GM10266 (cell line): ENCODE measurements at regions not wholly inside any gene's neighbourhood (a gene's known extent, or its start where the extent isn't known, plus 50 kb on each side); places are given as distances from the start of the nearest gene placed in this dataset.

ENCODE experiments used
- DNase-seq: peaks from one replicate; pipeline ENCODE4 v3.0.0; 2012; ENCODE audit errors: extremely low spot score
- CTCF ChIP-seq: IDR thresholded peaks from 2 replicates; pipeline ENCODE4 v1.5.1; 2012; ENCODE audit warnings: mild to moderate bottlenecking, low read depth; ENCODE audit not compliant: control insufficient read depth, insufficient read depth; ENCODE audit errors: missing control alignments

DNA sequence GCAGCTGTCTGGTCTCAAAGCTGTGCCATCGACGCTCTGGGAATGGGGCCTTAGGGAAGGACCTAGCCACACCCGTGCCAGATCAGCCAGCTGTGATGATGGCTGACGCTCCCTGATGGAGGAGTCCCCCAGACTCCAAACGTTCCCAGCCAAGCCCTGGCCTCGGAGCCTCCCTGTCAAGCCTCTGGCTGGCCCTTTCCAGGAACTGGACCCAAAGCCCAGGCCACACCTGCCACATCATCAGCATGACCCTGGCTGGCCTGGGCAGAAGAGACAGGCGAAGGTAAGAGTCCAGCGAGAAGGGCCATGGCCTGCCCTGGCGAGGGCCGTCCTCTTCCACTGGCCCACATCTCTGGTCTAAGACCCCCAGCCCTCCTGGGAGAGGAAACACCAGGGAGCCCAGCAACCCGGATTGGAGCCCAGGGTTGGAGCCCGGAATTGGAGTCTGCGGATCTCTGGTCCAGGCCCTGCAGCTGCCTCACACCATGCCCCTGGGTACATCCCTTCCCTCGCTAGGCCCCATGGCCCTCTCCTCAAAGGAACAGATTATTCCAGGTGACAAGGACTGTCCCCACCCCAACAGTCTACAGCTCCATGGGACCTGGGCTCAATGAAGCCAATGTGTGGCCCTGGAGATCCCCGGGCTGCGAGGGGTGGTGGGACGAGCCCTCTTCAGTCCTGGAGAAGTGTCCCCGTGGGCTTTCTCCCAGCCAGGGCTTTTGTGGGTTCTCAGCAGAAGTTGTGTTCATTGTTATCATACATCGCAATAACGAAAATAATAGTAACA lies 105.1 kb upstream of the TNRC6C start:
- DNase-seq, result no peak
- no peak for TF ChIP-seq CTCF

DNA sequence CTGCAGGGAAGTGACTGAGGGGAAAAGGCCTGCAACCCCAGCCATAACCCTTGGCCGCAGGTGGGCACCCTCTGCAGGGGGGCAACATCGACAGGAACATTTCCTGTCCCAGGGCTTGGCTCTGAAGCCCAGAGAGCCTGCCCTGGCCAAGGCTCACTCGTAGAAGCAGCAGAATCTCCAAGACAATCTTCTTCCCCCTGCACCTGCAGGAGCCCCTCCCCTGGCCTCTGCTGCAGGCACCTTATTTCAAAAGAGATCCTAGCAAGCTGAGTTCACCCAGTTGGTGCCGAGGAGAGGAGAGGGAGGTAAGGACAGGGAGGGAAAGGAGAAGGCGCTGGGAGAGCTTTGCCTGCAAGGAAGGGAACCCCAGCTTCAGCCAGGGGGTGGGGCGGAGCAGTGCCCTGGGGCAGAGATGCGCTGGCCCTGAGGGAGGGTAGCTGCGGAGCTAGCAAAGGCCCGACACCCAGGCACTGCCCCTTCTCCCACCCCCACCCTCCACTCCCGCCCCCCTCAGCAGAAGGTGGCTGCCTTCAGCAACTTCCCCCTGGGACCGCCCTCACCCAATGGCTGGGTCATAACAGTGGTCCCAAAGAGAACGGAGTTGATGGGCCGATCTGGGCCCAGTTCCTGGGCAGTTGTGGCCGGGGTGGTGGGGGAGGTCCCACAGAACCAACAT lies 104.3 kb upstream of the TNRC6C start:
- no peak for TF ChIP-seq CTCF
- DNase-seq, result no peak

GRCh38 chr17:77854759-77855745 lies 103.5 kb upstream of the TNRC6C start:
- TF ChIP-seq CTCF, result no peak
- no peak for DNase-seq

- no peak for TF ChIP-seq CTCF
- DNase-seq, result no peak
These were observed 101.8 kb upstream of the TNRC6C start for GRCh38 chr17:77856551-77857305.

- TF ChIP-seq CTCF, result no peak
- no peak for DNase-seq
These were observed 101.3 kb upstream of the TNRC6C start for GRCh38 chr17:77857306-77857555.

GRCh38 chr17:77857613-77858012 lies 100.9 kb upstream of the TNRC6C start:
- no peak for DNase-seq
- TF ChIP-seq CTCF, result no peak
